Sigmoid colon (tissue), 6 donors: ENCODE measurements at regions not wholly inside any gene's neighbourhood (a gene's known extent, or its start where the extent isn't known, plus 50 kb on each side); places are given as distances from the start of the nearest gene placed in this dataset.

Experiments used
- DNase-seq: peaks from one replicate; pipeline ENCODE4 v3.0.0-alpha.2; 2019
- H3K27ac ChIP-seq, 4 donors: fragments of 200-600 bp; sonication (generic); one replicate each; pipeline ENCODE4 v1.5.1; 2016 to 2019; ENCODE audit warnings: mild to moderate bottlenecking in 1 of 4
- H3K27me3 ChIP-seq, 3 donors: fragments of 200-600 bp; sonication (generic); one replicate each; pipeline ENCODE4 v1.5.1; 2019; ENCODE audit warnings: mild to moderate bottlenecking in 1 of 3
- H3K36me3 ChIP-seq, 4 donors: fragments of 200-600 bp; sonication (generic); one replicate each; pipeline ENCODE4 v1.5.1; 2016 to 2019
- H3K4me1 ChIP-seq, 4 donors: fragments of 200-600 bp; sonication (generic); one replicate each; pipeline ENCODE4 v1.5.1; 2017 to 2019
- H3K4me3 ChIP-seq, 4 donors: fragments of 200-600 bp; sonication (generic); one replicate each; pipeline ENCODE4 v1.5.1; 2017 to 2019; ENCODE audit warnings: mild to moderate bottlenecking in 2 of 4, moderate library complexity in 1 of 4
- H3K9me3 ChIP-seq, 4 donors: fragments of 200-600 bp in 3 of 4; sonication (generic) in 3 of 4; one replicate each; pipeline versions ENCODE4 v1.5.1 to v1.6.1; 2013 to 2019
- EP300 ChIP-seq, 4 donors: sonication (generic); formaldehyde crosslinking; IDR thresholded peaks; one replicate each; pipeline ENCODE4 v1.6.1; 2017; ENCODE audit warnings: antibody characterized with exemption in 4 of 4
- POLR2A ChIP-seq, 2 donors: fragments of 450-650 bp; IDR thresholded peaks; one replicate each; pipeline ENCODE4 v1.6.1; 2016; ENCODE audit warnings: antibody characterized with exemption in 2 of 2, mild to moderate bottlenecking in 2 of 2, moderate library complexity in 2 of 2
- POLR2AphosphoS5 ChIP-seq, 4 donors: sonication (generic); formaldehyde crosslinking; IDR thresholded peaks; one replicate each; pipeline ENCODE4 v1.6.1; 2017; ENCODE audit warnings: antibody characterized with exemption in 4 of 4
- WGBS, 2 donors: extraction: QIAGEN DNeasy Blood & Tissue Kit; methylation state at CpG; one replicate each; pipeline ENCODE4 v1.1.7; 2013; 5-methylcytosine and 5-hydroxymethylcytosine counted together
- intact Hi-C: fragments of 100-400 bp; cut with DNase I; formaldehyde crosslinking; loops from one replicate; pipeline ENCODE4 v1.15.1; 2023
- TF ChIP-seq, protein P1 (sequence below), 4 experiments: fragments of 450-650 bp in 3 of 4; fragments of 200-600 bp in 1 of 4; IDR thresholded peaks; one replicate each; pipeline ENCODE4 v1.5.1; 2016 to 2019; ENCODE audit warnings: antibody characterized with exemption in 4 of 4, mild to moderate bottlenecking in 3 of 4, moderate library complexity in 2 of 4
- donor health status: healthy with polysubstance abuse.
- donor health status: healthy.

DNA sequence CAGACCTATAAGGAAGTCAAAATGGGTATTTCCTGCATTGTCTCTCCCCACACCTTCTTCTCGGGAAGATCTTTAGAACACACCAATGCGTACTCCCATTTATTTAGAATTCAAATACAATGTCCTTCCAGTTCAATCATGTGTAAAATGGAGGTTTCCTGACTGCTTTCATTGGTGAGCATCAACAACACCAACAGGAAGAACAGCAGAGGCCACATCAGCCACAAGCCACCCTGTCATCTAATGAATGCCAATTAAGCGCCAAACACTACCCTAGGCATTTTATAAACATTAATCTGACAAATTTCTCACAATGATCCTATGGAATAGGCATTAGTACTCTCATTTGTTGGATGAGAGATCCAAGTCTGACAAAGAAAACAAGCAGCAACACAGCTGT, 68.4 kb upstream of the SMLR1 start:
- 68 to 76% methylated on average over 3 of the region's 3 CpGs for WGBS, 2 donors
- H3K9me3 ChIP-seq: no peaks in the 10 kb centered on the region
- DNase-seq: no peak
- H3K27ac ChIP-seq: no peak overlapping the region
- H3K27me3 ChIP-seq: no peaks in the 10 kb centered on the region
- no peaks in the 10 kb centered on the region for H3K36me3 ChIP-seq
- no peak overlapping the region for H3K4me3 ChIP-seq
- no peaks in the 10 kb centered on the region for H3K4me1 ChIP-seq
- intact Hi-C loops: no loop called here
- TF ChIP-seq EP300 (IDR thresholded peaks at IDR 0.05) (no peak), POLR2A (IDR thresholded peaks at IDR 0.05) (no peak), POLR2AphosphoS5 (IDR thresholded peaks at IDR 0.05) (no peak)
- TF ChIP-seq, protein P1, sequence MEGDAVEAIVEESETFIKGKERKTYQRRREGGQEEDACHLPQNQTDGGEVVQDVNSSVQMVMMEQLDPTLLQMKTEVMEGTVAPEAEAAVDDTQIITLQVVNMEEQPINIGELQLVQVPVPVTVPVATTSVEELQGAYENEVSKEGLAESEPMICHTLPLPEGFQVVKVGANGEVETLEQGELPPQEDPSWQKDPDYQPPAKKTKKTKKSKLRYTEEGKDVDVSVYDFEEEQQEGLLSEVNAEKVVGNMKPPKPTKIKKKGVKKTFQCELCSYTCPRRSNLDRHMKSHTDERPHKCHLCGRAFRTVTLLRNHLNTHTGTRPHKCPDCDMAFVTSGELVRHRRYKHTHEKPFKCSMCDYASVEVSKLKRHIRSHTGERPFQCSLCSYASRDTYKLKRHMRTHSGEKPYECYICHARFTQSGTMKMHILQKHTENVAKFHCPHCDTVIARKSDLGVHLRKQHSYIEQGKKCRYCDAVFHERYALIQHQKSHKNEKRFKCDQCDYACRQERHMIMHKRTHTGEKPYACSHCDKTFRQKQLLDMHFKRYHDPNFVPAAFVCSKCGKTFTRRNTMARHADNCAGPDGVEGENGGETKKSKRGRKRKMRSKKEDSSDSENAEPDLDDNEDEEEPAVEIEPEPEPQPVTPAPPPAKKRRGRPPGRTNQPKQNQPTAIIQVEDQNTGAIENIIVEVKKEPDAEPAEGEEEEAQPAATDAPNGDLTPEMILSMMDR (IDR thresholded peaks at IDR 0.05): no peak

DNA sequence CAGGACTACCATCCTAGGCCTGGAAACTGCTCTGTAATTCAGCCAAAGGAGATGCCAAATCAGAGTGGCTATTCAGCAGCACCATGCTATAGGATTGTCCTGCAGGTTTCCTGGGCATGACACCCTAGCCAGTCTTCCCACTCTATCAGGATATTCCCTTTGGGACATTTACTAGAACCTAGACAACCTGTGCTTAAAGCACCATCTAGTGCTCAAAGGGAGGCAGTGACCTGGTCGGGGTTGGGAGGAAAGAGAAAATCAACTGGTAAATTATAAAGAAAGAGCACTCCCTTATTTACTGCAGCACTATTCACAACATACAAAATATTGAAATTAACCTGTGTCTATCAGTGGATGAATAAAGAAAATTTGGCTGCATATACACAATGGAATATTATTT, 67.2 kb upstream of the SMLR1 start:
- Histone ChIP-seq H3K4me1 (no peaks in the 10 kb centered on the region), H3K36me3 (no peaks in the 10 kb centered on the region), H3K4me3 (no peak overlapping the region), H3K9me3 (no peaks in the 10 kb centered on the region), H3K27me3 (no peaks in the 10 kb centered on the region), H3K27ac (no peak overlapping the region)
- no peak for TF ChIP-seq POLR2AphosphoS5 (IDR thresholded peaks at IDR 0.05)
- TF ChIP-seq EP300 (IDR thresholded peaks at IDR 0.05): no peak
- TF ChIP-seq, protein P1 (IDR thresholded peaks at IDR 0.05): no peak
- no peak for TF ChIP-seq POLR2A (IDR thresholded peaks at IDR 0.05)
- 39 to 73% methylated on average over 1 of the region's 1 CpG for WGBS, 2 donors
- intact Hi-C loops: no loop called here
- no peak for DNase-seq

DNA sequence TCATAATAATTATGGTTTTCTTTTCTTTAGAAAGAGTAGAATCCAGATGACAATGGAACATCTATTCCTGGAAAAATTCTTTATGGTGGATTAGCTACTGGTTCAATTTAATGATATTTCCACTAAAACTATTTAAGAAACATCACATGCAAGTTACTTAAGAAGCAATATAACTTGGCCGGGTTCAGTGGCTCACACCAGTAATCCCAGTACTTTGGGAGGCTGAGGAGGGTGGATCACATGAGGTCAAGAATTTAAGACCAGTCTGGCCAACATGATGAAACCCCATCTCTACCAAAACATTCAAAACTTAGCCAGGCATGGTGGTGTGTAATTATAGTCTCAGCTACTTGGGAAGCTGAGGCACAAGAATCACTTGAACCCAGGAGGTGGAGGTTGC, 65.9 kb upstream of the SMLR1 start:
- Histone ChIP-seq H3K9me3 (no peaks in the 10 kb centered on the region), H3K36me3 (no peaks in the 10 kb centered on the region), H3K27me3 (no peaks in the 10 kb centered on the region), H3K4me3 (no peak overlapping the region), H3K4me1 (no peaks in the 10 kb centered on the region), H3K27ac (no peak overlapping the region)
- TF ChIP-seq POLR2AphosphoS5 (IDR thresholded peaks at IDR 0.05): no peak
- TF ChIP-seq, protein P1 (IDR thresholded peaks at IDR 0.05): no peak
- no peak for TF ChIP-seq POLR2A (IDR thresholded peaks at IDR 0.05)
- intact Hi-C loops: no loop called here
- 81 to 83% methylated on average over 1 of the region's 1 CpG for WGBS, 2 donors
- DNase-seq: no peak

DNA sequence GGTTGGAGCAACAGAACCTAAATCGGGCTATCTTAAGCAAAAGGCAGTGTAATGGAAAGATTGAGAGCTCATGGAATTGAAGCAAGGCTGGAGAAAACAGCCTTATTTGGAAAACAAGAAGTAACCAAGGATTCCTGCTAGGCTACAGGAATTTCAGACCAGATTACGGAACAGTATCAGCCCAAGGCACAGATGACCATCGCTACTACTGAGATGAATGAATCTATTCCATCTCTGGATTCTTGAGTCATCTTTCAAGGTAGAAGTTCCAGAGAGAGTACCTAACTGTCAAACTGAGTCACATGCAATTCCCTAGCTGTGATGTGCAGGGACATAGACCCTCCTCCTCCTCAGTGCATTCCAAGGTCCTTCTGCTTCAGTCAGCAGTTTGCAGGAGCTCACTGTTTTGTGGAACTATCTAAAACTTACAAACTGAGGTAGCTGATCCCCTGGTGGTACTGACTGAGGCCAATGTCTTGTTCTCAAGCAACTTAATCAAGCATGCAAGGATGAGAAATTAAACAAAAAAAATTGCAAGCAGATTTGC, 62.0 kb upstream of the SMLR1 start:
- no peaks in the 10 kb centered on the region for H3K9me3 ChIP-seq
- H3K27ac ChIP-seq: no peak overlapping the region
- intact Hi-C loops: no loop called here
- no peak for DNase-seq
- no peaks in the 10 kb centered on the region for H3K4me1 ChIP-seq
- TF ChIP-seq POLR2A (IDR thresholded peaks at IDR 0.05) (no peak), EP300 (IDR thresholded peaks at IDR 0.05) (no peak), POLR2AphosphoS5 (IDR thresholded peaks at IDR 0.05) (no peak)
- TF ChIP-seq, protein P1 (IDR thresholded peaks at IDR 0.05): no peak
- H3K27me3 ChIP-seq: no peaks in the 10 kb centered on the region
- no peak overlapping the region for H3K4me3 ChIP-seq
- no peaks in the 10 kb centered on the region for H3K36me3 ChIP-seq
- WGBS, 2 donors: 86 to 89% methylated on average over 3 of the region's 3 CpGs
